ENCODE measurements at regions not wholly inside any gene's neighbourhood (a gene's known extent, or its start where the extent isn't known, plus 50 kb on each side); places are given as distances from the start of the nearest gene placed in this dataset.

DNA sequence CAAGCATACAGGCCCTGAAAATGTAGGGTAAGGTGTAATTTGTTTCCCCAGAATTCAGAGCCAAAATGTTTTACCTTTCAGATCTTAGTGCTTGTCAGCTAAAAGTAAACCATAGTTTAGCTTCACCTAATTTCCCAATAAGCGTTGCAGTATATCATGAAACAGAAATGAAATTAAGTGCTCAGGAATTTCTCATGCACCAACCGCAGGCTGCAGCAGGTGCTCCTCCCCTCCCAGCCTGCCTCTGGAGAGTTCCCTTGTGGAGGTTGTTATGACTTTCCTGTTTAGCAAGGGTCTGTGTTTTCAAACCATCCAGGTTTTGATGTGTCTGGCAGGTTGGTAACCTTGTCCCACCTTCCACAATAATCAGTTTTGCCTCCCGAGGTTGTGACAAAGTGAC is 118.5 kb downstream of the HLX start:
- peak overlapping the region in 1 of 2 donors; percentile 60 for H3K4me3 Mint-ChIP-seq
- intact Hi-C loops (cut with micrococcal nuclease): no loop called here

DNA sequence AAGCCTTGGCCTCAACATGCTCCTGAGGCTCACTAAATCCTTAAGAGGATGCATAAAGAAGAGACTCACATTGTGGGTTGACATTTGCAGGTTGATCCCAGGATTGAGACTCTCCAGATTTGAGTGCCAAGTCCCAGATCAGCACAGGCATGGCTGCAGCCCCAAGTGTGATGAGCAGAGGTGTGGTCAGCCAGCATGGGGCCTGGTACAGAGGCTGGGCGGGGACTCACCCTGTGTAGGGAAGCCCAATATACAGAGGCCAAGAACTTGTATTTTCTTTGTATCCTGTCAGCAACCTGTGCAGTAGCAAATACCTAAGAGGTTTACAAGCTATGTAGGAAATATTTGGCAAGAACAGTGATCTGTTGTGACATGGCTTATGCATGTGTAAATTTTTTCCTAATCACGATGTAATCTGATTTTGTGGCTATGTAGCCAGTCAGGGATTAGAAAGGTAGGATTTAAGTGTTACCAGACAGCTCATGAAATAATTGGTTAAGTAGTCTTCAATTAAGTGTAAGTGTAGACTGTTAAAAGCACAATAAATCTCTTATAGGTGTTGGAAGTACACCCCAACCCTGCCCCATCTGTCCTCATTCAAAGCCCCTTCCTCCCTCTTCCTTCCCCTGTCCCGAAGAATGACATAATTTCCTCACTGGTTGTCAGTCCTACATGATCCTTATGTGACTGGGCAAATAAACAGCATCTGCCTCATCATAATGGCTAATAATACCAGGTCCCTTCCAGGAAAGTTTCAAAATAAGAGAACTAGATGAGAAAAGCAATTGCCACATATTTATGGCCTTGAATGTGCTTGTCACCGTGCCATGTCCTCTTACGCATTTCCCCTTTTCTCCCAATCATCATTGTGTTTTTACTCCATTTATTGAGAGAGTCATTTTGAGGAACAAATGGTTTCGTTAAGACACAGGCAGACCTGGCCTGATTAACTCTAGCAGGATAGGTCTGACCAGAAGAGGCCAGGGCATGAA is 120.9 kb downstream of the HLX start:
- 7% methylated on average over 6 of the region's 6 CpGs for WGBS (ENCODE audit: insufficient coverage)
- DNase-seq: peak; percentile 93 to 98 (median 97)

More for the DNA sequence above, 118.5 kb downstream of the HLX start:
- Mint-ChIP-seq H3K36me3 (no peaks in the 10 kb centered on the region), H3K27ac (no peak overlapping the region), H3K9me3 (peaks cover 0 to 2% (median 0%) of the 10 kb centered on the region in 7 donors), H3K4me1 (peaks cover 8% of the 10 kb centered on the region), H3K27me3 (ENCODE audit: low read depth in 3 of 3) (peaks cover 4 to 13% (median 7%) of the 10 kb centered on the region in 3 donors)
- Histone ChIP-seq H3K27me3 (ENCODE audit: control insufficient read depth in 2 of 2, insufficient read depth in 2 of 2, low read length in 2 of 2) (no peaks in the 10 kb centered on the region), H3K4me3 (replicated peaks in 1 of 3; ENCODE audit: low read depth in 2 of 3, low read length in 3 of 3) (no peak overlapping the region), H3K36me3 (replicated peaks in 1 of 2; ENCODE audit: control insufficient read depth in 1 of 2, insufficient read depth in 2 of 2, low read length in 2 of 2) (no peaks in the 10 kb centered on the region), H3K4me2 (replicated peaks; ENCODE audit: extremely low read depth, low read length, poor library complexity, severe bottlenecking) (no peak overlapping the region), H4K20me1 (ENCODE audit: insufficient read depth, low read length) (no peaks in the 10 kb centered on the region), H3K9ac (ENCODE audit: insufficient read depth, low read length, poor library complexity, severe bottlenecking) (no peak overlapping the region), H3K27ac (ENCODE audit: low read depth in 1 of 2, low read length in 2 of 2) (no peak overlapping the region), H3K9me3 (replicated peaks in 1 of 2; ENCODE audit: control insufficient read depth in 1 of 2, insufficient read depth in 1 of 2, low read length in 2 of 2) (no peaks in the 10 kb centered on the region), H3K4me1 (ENCODE audit: control insufficient read depth in 1 of 2, insufficient read depth in 2 of 2, low read length in 2 of 2) (peaks cover 25 to 28% of the 10 kb centered on the region in 2 donors), H3K79me2 (ENCODE audit: insufficient read depth, low read length) (no peaks in the 10 kb centered on the region), H2AFZ (ENCODE audit: insufficient read depth, low read depth, low read length, poor library complexity, severe bottlenecking) (no peak overlapping the region)
- no CpG with 5 or more reads among the region's 3 CpGs for WGBS (ENCODE audit: insufficient coverage)
- DNase-seq: no peak
- TF ChIP-seq, protein P1, sequence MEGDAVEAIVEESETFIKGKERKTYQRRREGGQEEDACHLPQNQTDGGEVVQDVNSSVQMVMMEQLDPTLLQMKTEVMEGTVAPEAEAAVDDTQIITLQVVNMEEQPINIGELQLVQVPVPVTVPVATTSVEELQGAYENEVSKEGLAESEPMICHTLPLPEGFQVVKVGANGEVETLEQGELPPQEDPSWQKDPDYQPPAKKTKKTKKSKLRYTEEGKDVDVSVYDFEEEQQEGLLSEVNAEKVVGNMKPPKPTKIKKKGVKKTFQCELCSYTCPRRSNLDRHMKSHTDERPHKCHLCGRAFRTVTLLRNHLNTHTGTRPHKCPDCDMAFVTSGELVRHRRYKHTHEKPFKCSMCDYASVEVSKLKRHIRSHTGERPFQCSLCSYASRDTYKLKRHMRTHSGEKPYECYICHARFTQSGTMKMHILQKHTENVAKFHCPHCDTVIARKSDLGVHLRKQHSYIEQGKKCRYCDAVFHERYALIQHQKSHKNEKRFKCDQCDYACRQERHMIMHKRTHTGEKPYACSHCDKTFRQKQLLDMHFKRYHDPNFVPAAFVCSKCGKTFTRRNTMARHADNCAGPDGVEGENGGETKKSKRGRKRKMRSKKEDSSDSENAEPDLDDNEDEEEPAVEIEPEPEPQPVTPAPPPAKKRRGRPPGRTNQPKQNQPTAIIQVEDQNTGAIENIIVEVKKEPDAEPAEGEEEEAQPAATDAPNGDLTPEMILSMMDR (IDR thresholded peaks at IDR 0.05): no peak

More for the DNA sequence above, 120.9 kb downstream of the HLX start:
- Histone ChIP-seq H3K4me1 (ENCODE audit: control insufficient read depth in 1 of 2, insufficient read depth in 2 of 2, low read length in 2 of 2) (peaks cover 25 to 28% of the 10 kb centered on the region in 2 donors), H3K36me3 (replicated peaks in 1 of 2; ENCODE audit: control insufficient read depth in 1 of 2, insufficient read depth in 2 of 2, low read length in 2 of 2) (no peaks in the 10 kb centered on the region), H3K9ac (ENCODE audit: insufficient read depth, low read length, poor library complexity, severe bottlenecking) (no peak overlapping the region), H4K20me1 (ENCODE audit: insufficient read depth, low read length) (no peaks in the 10 kb centered on the region), H3K79me2 (ENCODE audit: insufficient read depth, low read length) (no peaks in the 10 kb centered on the region), H3K27ac (ENCODE audit: low read depth in 1 of 2, low read length in 2 of 2) (peak overlapping the region; percentile 3 to 77), H3K4me3 (replicated peaks in 1 of 3; ENCODE audit: low read depth in 2 of 3, low read length in 3 of 3) (peak overlapping the region in 1 of 3 experiments; percentile 37), H2AFZ (ENCODE audit: insufficient read depth, low read depth, low read length, poor library complexity, severe bottlenecking) (no peak overlapping the region), H3K27me3 (ENCODE audit: control insufficient read depth in 2 of 2, insufficient read depth in 2 of 2, low read length in 2 of 2) (no peaks in the 10 kb centered on the region), H3K4me2 (replicated peaks; ENCODE audit: extremely low read depth, low read length, poor library complexity, severe bottlenecking) (peak overlapping the region; percentile 39), H3K9me3 (replicated peaks in 1 of 2; ENCODE audit: control insufficient read depth in 1 of 2, insufficient read depth in 1 of 2, low read length in 2 of 2) (no peaks in the 10 kb centered on the region)
- TF ChIP-seq, protein P1 (IDR thresholded peaks at IDR 0.05): no peak
- Mint-ChIP-seq H3K9me3 (peaks cover 0 to 4% (median 0%) of the 10 kb centered on the region in 7 donors), H3K36me3 (no peaks in the 10 kb centered on the region), H3K27ac (no peak overlapping the region), H3K4me1 (peaks cover 6% of the 10 kb centered on the region), H3K27me3 (ENCODE audit: low read depth in 3 of 3) (peaks cover 0 to 3% (median 3%) of the 10 kb centered on the region in 3 donors), H3K4me3 (no peak overlapping the region)
- intact Hi-C loops (cut with micrococcal nuclease): loop anchor here in 1 of 2 donors (5.0 kb wide), 3 partner anchors 37 to 167 kb away; no protein-coding TSS in a partner anchor

Measured in CD14-positive monocyte (primary cell).